HEK293 (cell line): ENCODE measurements at regions not wholly inside any gene's neighbourhood (a gene's known extent, or its start where the extent isn't known, plus 50 kb on each side); places are given as distances from the start of the nearest gene placed in this dataset.

Experiments
- CTCF ChIP-seq: fragments of 450-650 bp; formaldehyde crosslinking; IDR thresholded peaks from 2 replicates; pipeline ENCODE4 v1.5.1; 2016; ENCODE audit warnings: missing biosample characterization, missing genetic modification characterization
- GLI2 ChIP-seq: fragments of 450-650 bp; formaldehyde crosslinking; IDR thresholded peaks from 2 replicates; pipeline ENCODE4; 2017; ENCODE audit warnings: missing biosample characterization, missing genetic modification characterization, low read depth, borderline replicate concordance
- REST ChIP-seq: fragments of 450-650 bp; formaldehyde crosslinking; IDR thresholded peaks from 2 replicates; pipeline ENCODE4 v1.5.1; 2016; ENCODE audit warnings: missing biosample characterization, missing genetic modification characterization
- ZNF214 ChIP-seq: fragments of 450-650 bp; formaldehyde crosslinking; IDR thresholded peaks from 2 replicates; pipeline ENCODE4 v1.5.1; 2017; ENCODE audit warnings: missing biosample characterization, mild to moderate bottlenecking, missing genetic modification characterization, borderline replicate concordance
- ZNF311 ChIP-seq: fragments of 450-650 bp; formaldehyde crosslinking; IDR thresholded peaks from 2 replicates; pipeline ENCODE4 v1.5.1; 2017; ENCODE audit warnings: missing biosample characterization, missing genetic modification characterization, borderline replicate concordance
- ZNF48 ChIP-seq: fragments of 450-650 bp; formaldehyde crosslinking; IDR thresholded peaks from 2 replicates; pipeline ENCODE4 v1.5.1; 2016; ENCODE audit warnings: missing biosample characterization, missing genetic modification characterization
- ZNF521 ChIP-seq: fragments of 450-650 bp; formaldehyde crosslinking; IDR thresholded peaks from 2 replicates; pipeline ENCODE4 v1.5.1; 2017; ENCODE audit warnings: missing biosample characterization, mild to moderate bottlenecking, missing genetic modification characterization
- ZNF548 ChIP-seq: fragments of 450-650 bp; formaldehyde crosslinking; IDR thresholded peaks from 2 replicates; pipeline ENCODE4 v1.5.1; 2016; ENCODE audit warnings: missing biosample characterization, missing genetic modification characterization
- ZNF629 ChIP-seq: fragments of 450-650 bp; formaldehyde crosslinking; IDR thresholded peaks from 2 replicates; pipeline ENCODE4 v1.5.1; 2017; ENCODE audit warnings: missing biosample characterization, missing genetic modification characterization

- TF ChIP-seq GLI2 (tag by site-specific recombination) = no peak
- TF ChIP-seq REST (tag by site-specific recombination) = no peak
- no peak for TF ChIP-seq ZNF48
- no peak for TF ChIP-seq ZNF521 (tag by site-specific recombination)
- TF ChIP-seq ZNF548 (tag by site-specific recombination) = no peak
- TF ChIP-seq ZNF311 (tag by site-specific recombination) = no peak
- no peak for TF ChIP-seq CTCF (tag by site-specific recombination)
- no peak for TF ChIP-seq ZNF629 (tag by site-specific recombination)
- TF ChIP-seq ZNF214 (tag by site-specific recombination) = no peak
These were observed 71.9 kb upstream of the SEZ6L start for GRCh38 chr22:26097411-26097810.
